Thoracic aorta (tissue), 2 donors: ENCODE measurements at regions not wholly inside any gene's neighbourhood (a gene's known extent, or its start where the extent isn't known, plus 50 kb on each side); places are given as distances from the start of the nearest gene placed in this dataset.

Experiments used
- ATAC-seq: fragments of 150-250 bp; one replicate; pipeline ENCODE4 v1.8.0; 2017; ENCODE audit warnings: low read depth; ENCODE audit not compliant: insufficient number of reproducible peaks, low FRiP score
- DNase-seq: peaks from one replicate; pipeline ENCODE4 v3.0.0-alpha.2; 2020; ENCODE audit warnings: low spot score
- H3K27ac ChIP-seq, 2 donors: fragments of 200-600 bp; sonication (generic); 1 replicate in 1 of 2; 2 replicates in 1 of 2; pipeline ENCODE4 v1.5.1; 2016; ENCODE audit warnings: mild to moderate bottlenecking in 2 of 2, moderate library complexity in 2 of 2
- H3K27me3 ChIP-seq: fragments of 200-600 bp; sonication (generic); replicated peaks from 2 replicates; pipeline ENCODE4 v1.6.0; 2016; ENCODE audit warnings: mild to moderate bottlenecking; ENCODE audit not compliant: insufficient read depth
- H3K36me3 ChIP-seq: fragments of 200-600 bp; sonication (generic); one replicate; pipeline ENCODE4 v1.5.1; 2016
- H3K4me1 ChIP-seq, 2 donors: fragments of 200-600 bp; sonication (generic); 1 replicate in 1 of 2; 2 replicates in 1 of 2; pipeline versions ENCODE4 v1.5.1 to v1.6.0; 2016; ENCODE audit warnings: low read depth in 2 of 2, mild to moderate bottlenecking in 1 of 2; ENCODE audit not compliant: control insufficient read depth in 1 of 2
- H3K4me3 ChIP-seq: fragments of 200-600 bp; sonication (generic); 2 replicates; pipeline ENCODE4 v1.5.1; 2016; ENCODE audit warnings: mild to moderate bottlenecking
- H3K9me3 ChIP-seq: fragments of 200-600 bp; sonication (generic); 2 replicates; pipeline ENCODE4 v1.5.1; 2016
- TF ChIP-seq, protein P1 (sequence below): fragments of 200-600 bp; sonication (generic); IDR thresholded peaks from one replicate; pipeline ENCODE4 v1.5.1; 2019; ENCODE audit warnings: antibody characterized with exemption

DNA sequence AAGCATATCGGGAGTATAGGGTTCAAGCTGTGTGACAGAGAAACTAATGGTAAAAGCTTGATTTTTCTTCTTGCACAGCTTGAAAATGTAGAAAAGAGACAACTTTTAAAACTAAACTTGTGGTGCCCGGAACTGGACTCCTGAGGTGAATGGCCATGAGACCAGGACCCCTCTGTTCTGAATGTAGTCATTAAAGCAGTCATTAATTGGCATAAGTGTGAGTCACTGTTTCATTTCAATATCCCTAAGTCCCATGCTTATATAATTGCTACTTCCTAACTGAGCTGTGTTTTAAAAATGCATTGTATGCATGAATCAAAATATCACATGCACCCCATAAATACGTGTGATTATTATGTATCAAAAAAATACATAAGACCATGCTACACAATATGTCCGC lies 463.1 kb upstream of the DYNLRB2 start:
- Histone ChIP-seq H3K27ac (no peak overlapping the region), H3K36me3 (no peaks in the 10 kb centered on the region), H3K4me1 (no peaks in the 10 kb centered on the region), H3K27me3 (no peaks in the 10 kb centered on the region), H3K4me3 (no peak overlapping the region), H3K9me3 (no peaks in the 10 kb centered on the region)
- TF ChIP-seq, protein P1, sequence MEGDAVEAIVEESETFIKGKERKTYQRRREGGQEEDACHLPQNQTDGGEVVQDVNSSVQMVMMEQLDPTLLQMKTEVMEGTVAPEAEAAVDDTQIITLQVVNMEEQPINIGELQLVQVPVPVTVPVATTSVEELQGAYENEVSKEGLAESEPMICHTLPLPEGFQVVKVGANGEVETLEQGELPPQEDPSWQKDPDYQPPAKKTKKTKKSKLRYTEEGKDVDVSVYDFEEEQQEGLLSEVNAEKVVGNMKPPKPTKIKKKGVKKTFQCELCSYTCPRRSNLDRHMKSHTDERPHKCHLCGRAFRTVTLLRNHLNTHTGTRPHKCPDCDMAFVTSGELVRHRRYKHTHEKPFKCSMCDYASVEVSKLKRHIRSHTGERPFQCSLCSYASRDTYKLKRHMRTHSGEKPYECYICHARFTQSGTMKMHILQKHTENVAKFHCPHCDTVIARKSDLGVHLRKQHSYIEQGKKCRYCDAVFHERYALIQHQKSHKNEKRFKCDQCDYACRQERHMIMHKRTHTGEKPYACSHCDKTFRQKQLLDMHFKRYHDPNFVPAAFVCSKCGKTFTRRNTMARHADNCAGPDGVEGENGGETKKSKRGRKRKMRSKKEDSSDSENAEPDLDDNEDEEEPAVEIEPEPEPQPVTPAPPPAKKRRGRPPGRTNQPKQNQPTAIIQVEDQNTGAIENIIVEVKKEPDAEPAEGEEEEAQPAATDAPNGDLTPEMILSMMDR, result no peak
- DNase-seq (no peak), ATAC-seq (no peak)

DNA sequence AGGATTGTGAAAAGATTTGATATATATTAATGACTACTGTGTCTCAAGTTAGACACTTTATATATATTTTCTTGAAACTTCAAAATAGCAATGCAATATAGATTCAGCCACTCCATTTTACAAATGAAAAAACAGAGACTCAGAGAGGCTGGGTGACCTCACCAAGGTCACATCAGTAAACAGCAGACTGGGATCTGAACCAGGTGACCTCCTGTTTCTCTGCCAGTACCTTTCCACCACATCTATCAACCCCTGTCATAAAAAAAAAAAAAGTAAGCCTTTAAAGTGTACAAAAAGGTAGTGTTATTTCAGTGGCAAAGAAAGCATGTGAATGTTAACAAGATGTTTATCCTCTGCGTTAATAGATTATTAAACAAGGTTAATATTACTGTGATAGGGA lies 466.5 kb upstream of the DYNLRB2 start:
- ATAC-seq, result no peak
- TF ChIP-seq, protein P1, result no peak
- H3K4me3 ChIP-seq, result no peak overlapping the region
- no peak for DNase-seq
- H3K9me3 ChIP-seq, result no peaks in the 10 kb centered on the region
- H3K36me3 ChIP-seq, result no peaks in the 10 kb centered on the region
- H3K4me1 ChIP-seq, result no peaks in the 10 kb centered on the region
- no peak overlapping the region for H3K27ac ChIP-seq
- no peaks in the 10 kb centered on the region for H3K27me3 ChIP-seq

DNA sequence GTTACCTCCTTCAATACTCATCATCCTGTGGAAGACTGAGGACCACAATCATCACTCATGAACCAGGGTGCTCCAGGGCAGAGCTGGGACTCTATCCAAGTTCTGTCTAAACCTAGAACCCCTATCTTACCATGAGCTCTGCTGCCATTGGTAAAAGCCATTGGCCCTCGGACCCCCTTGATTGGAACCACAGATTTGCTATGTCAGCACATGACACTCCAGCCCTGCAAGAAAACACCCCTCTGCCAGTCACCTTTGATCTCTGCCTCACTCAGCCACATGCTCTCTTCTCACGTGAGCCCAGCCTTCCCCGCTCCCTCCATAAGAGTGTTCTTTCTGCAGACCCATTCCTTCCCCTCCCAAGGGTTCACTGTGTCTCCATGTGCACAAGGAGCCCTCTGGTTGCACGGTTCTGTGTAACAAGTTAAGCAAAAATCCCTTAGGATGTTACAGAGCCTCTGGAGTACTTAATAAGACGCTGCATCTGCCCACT lies 468.8 kb upstream of the DYNLRB2 start:
- H3K27ac ChIP-seq, result no peak overlapping the region
- no peaks in the 10 kb centered on the region for H3K4me1 ChIP-seq
- TF ChIP-seq, protein P1, result no peak
- no peaks in the 10 kb centered on the region for H3K36me3 ChIP-seq
- ATAC-seq (no peak), DNase-seq (no peak)
- H3K4me3 ChIP-seq, result no peak overlapping the region
- H3K9me3 ChIP-seq, result no peaks in the 10 kb centered on the region
- H3K27me3 ChIP-seq, result no peaks in the 10 kb centered on the region

DNA sequence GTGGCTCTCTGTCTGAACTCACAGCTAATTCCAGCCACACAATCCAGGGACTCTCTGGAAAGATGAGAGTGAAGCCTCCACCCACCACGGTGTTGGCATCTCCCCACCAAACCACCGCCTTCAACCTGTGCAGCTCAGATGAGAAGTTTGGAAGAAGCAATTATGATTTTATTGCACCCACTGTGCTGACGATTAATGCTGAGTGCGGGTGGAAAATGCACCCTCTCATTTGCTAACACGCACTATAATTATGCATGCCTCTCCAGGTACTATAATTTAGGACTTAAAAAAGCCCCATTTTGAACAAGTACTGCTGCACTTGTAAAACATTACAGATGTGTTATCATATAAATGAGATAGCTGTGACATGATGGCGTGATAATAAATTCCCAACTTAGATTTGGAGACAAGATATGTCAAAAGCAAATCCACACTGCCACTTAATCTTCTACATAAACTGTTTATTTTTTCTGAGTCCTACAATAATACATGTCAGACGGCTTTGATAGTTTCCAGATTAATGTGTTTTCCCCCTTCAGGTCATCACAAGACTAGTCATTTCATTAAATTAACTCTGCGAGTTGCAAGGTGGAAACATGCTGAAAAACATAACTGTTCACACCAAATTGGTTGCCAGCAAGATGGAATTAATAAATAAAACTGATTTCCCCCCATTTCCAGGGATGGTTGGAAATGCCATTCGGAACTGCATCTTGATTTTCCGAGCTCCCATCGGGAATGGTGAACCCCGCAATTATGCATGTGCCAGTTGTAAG lies 466.5 kb upstream of the MAF start:
- ATAC-seq, result no peak

DNA sequence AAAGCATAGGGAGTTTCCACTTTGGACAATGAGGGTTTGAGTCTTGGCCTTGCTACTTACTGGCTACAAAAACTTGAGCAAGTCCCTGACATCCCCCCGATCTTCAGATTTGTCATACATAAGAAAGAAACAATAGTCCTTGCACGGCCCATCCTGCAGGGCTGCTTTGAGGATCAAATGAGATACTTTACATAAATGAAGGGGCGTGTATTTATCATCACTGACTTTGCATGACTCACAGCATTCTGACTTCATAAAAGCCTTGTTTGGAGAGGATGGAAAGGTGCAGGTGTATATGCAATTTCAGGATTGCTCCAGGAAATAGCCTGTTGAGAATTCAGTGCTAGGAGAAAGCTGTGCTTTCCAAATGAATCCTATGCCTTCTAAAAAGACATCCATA lies 465.0 kb upstream of the MAF start:
- DNase-seq, result no peak
- ATAC-seq, result no peak
- Histone ChIP-seq H3K4me1 (peaks cover 0 to 8% of the 10 kb centered on the region in 2 donors), H3K9me3 (no peaks in the 10 kb centered on the region), H3K36me3 (no peaks in the 10 kb centered on the region), H3K4me3 (no peak overlapping the region), H3K27me3 (no peaks in the 10 kb centered on the region), H3K27ac (no peak overlapping the region)
- TF ChIP-seq, protein P1, result no peak

More for the DNA sequence above, 466.5 kb upstream of the MAF start:
- H3K27me3 ChIP-seq, result no peaks in the 10 kb centered on the region
- H3K36me3 ChIP-seq, result no peaks in the 10 kb centered on the region
- no peak overlapping the region for H3K27ac ChIP-seq
- peaks cover 0 to 8% of the 10 kb centered on the region in 2 donors for H3K4me1 ChIP-seq
- H3K9me3 ChIP-seq, result no peaks in the 10 kb centered on the region
- H3K4me3 ChIP-seq, result no peak overlapping the region
- no peak for DNase-seq
- TF ChIP-seq, protein P1, result no peak
